Lower leg skin (tissue), 3 donors: ENCODE measurements at regions not wholly inside any gene's neighbourhood (a gene's known extent, or its start where the extent isn't known, plus 50 kb on each side); places are given as distances from the start of the nearest gene placed in this dataset.

Source experiments
- CTCF ChIP-seq, 3 donors: fragments of 450-650 bp; IDR thresholded peaks; one replicate each; pipeline ENCODE4 v1.5.1; 2016; ENCODE audit warnings: antibody characterized with exemption in 3 of 3, mild to moderate bottlenecking in 3 of 3, moderate library complexity in 2 of 3
- POLR2A ChIP-seq, 2 donors: fragments of 450-650 bp; IDR thresholded peaks; one replicate each; pipeline ENCODE4 v1.6.1; 2016 to 2017; ENCODE audit warnings: antibody characterized with exemption in 2 of 2, mild to moderate bottlenecking in 1 of 2, moderate library complexity in 1 of 2

DNA sequence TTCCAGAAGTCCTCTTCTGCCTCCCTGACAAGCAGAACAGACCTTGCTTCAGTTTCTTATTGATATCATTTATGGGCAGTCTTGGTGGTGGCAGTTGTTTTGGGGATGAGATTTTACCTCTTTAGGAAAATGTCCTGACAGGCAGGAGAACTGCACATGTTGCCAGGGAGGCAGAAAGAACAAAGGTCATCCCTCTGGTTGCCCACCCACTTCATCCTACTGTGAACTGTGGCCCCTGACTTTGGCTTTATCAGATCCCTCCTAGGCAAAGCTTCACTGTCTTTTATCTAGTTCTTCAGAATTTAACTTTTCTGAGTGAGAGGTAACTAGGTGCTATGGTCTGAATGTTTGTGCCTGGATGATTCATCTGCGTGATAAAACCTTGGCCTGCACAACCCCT lies 2071.3 kb upstream of the CELF4 start:
- TF ChIP-seq CTCF (IDR thresholded peaks at IDR 0.05): no peak
- TF ChIP-seq POLR2A (IDR thresholded peaks at IDR 0.05): no peak
